ENCODE measurements at regions not wholly inside any gene's neighbourhood (a gene's known extent, or its start where the extent isn't known, plus 50 kb on each side); places are given as distances from the start of the nearest gene placed in this dataset.
"Not testable (repeated sequence)": the region's sequence is repeated elsewhere in the genome, so short reads cannot be mapped to it uniquely, and the experiment has no call there.

DNA sequence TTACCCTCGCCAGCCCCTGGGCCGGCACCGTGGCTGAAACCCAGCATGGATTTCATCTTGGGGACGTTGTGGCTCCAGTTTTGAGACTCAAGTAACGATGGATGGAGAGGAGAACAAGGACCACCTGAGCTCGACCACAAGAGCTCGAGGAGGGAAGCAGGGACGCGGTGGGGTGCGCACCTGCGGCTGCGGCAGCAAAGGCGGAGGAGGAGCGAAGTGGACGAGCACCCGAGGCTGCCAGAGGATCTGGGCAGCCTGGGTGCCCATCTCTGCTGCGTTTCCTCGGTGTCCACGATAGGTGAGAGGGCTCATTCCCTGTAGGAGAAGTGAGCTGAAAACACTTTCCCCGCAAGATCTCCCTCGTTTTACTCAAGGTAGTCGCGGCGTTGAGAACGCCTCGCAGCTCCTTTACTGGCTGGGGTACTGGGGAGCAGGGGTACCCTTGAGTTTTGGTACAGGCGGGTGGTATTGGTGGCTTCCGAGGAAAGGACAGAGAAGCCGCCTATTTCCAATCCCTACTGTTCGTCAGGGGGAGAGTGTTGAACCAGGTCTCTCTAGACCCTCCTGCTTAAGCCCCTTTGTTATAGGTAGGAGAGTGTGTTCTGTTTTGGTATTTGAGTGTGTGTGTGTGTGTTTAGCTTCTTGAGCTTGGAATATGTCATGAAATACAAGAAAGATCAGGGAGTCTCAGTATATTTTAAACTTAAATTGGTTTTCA is 137.7 kb downstream of the TRIM27 start:
- H3K36me3 Mint-ChIP-seq (ENCODE audit: low read depth) = peaks cover 28% of the 10 kb centered on the region
- no peak for ATAC-seq
- CTCF ChIA-PET = no interaction called here

DNA sequence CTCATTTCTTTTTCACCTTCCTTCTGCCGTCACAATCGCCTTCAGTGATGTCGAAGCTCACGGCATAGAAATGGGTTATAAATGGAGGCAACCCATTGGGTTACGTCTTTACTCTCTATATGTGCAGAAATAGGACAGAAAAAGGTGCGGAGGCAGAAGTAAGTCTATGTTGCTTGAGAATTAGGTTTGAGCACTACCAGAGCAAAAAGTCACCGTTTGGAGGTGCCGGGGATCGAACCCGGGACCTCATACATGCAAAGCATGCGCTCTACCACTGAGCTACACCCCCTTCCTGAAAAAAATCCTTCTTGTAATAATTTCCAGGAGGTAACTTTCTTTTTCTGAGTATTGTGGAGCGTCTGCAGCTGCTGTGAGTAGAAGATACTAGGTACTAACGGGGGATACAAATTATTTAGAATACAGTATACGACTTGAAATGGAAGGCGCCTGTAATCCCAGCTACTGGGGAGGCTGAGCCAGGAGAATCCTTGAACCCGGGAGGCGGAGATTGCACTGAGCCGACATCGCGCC is 134.2 kb downstream of the TRIM27 start:
- peaks cover 16% of the 10 kb centered on the region for H3K4me1 Mint-ChIP-seq (ENCODE audit: low read depth)
- ATAC-seq (no peak), DNase-seq (no peak)
- H3K27ac Mint-ChIP-seq = peak overlapping the region; percentile 21
- no peaks in the 10 kb centered on the region for H3K9me3 Mint-ChIP-seq (ENCODE audit: insufficient read depth)
- H3K4me3 Mint-ChIP-seq = peak overlapping the region; percentile 67
- POLR2A ChIA-PET = no interaction called here
- CTCF ChIA-PET = no interaction called here
- peaks cover 13% of the 10 kb centered on the region for H3K36me3 Mint-ChIP-seq (ENCODE audit: low read depth)
- peaks cover 85% of the 10 kb centered on the region for H3K27me3 Mint-ChIP-seq (ENCODE audit: low read depth)

More for the DNA sequence above, 137.7 kb downstream of the TRIM27 start:
- H3K4me3 Mint-ChIP-seq = no peak overlapping the region
- no peak for DNase-seq
- peaks cover 5% of the 10 kb centered on the region for H3K9me3 Mint-ChIP-seq (ENCODE audit: insufficient read depth)
- H3K27me3 Mint-ChIP-seq (ENCODE audit: low read depth) = peaks cover 80% of the 10 kb centered on the region
- POLR2A ChIA-PET = no interaction called here
- no peak overlapping the region for H3K27ac Mint-ChIP-seq
- peaks cover 29% of the 10 kb centered on the region for H3K4me1 Mint-ChIP-seq (ENCODE audit: low read depth)

DNA sequence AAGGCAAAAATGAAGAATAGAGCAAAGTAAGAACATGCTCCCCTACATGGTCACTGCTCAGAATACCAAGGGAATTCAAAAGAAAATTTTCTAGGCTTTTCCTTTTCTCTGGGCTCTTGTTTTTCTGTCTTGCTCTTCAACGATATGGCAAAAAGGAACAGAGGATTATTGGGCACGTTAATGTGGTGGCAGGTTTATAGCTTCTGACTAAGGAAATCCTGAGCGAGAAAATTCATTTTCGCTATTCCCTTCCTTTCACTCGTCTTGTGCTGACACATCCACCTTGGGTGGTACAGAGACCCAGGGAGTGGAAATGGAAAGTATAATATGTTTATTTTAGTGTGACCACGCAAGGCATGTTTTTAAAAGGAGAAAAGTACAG is 132.8 kb downstream of the TRIM27 start:
- ChIA-PET CTCF (no interaction called here), POLR2A (no interaction called here)
- Mint-ChIP-seq H3K36me3 (ENCODE audit: low read depth) (peaks cover 10% of the 10 kb centered on the region), H3K9me3 (ENCODE audit: insufficient read depth) (no peaks in the 10 kb centered on the region), H3K27ac (no peak overlapping the region), H3K4me1 (ENCODE audit: low read depth) (peaks cover 19% of the 10 kb centered on the region), H3K27me3 (ENCODE audit: low read depth) (peaks cover 87% of the 10 kb centered on the region), H3K4me3 (no peak overlapping the region)
- no peak for DNase-seq
- no peak for ATAC-seq

DNA sequence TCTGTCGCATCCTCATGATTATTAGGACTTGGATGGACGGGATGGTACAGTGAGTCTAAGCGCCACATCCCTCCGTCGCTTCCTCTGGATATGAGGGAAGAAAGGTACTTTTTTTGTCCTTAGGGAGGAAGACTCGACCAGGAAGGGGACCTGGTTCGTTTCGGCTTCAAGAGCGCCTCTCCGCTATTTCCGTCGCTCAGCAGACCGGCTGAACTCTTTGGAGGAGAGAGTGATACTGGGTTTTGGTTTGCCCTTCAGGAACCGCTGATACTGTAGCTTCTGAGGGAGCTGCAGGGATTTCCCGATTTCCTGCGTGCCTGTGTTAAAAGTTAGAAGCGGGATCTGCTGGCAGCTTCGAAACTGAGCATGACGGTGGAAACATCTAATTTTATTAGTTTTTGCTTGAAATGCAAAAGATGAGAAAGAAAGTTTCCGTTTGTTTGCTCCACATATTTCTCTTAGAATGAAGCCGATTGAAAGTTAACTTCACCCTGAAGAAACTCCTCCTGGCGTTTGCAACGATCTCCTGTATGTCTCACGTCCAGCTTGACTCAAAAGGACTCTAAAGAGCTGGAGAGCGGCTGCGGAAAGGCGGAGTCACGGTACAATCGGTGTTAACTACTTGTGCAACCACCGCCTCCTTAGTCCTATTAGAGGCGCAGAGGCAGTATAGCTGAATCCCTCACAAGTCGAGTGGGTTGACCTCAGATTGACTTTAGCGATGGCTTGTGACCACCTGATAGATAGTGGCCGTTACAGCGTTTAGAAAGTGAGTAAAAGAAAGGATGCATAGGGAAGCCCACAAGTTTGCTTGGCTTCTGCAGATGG is 129.4 kb downstream of the TRIM27 start:
- POLR2A ChIA-PET = interaction anchor here (1.1 kb wide), 2 partner anchors 22 to 23 kb away, joined by 3 to 5 read pairs; no protein-coding TSS in a partner anchor
- H3K36me3 Mint-ChIP-seq (ENCODE audit: low read depth) = peaks cover 1% of the 10 kb centered on the region
- peaks cover 78% of the 10 kb centered on the region for H3K27me3 Mint-ChIP-seq (ENCODE audit: low read depth)
- CTCF ChIA-PET = interaction anchor here (1.2 kb wide), 2 partner anchors 43 to 222 kb away, joined by 3 read pairs; no protein-coding TSS in a partner anchor
- H3K4me1 Mint-ChIP-seq (ENCODE audit: low read depth) = peaks cover 22% of the 10 kb centered on the region
- DNase-seq = peak; percentile 34
- H3K4me3 Mint-ChIP-seq = peak overlapping the region; percentile 16
- peak; percentile 23 for ATAC-seq
- no peaks in the 10 kb centered on the region for H3K9me3 Mint-ChIP-seq (ENCODE audit: insufficient read depth)
- peak overlapping the region; percentile 50 for H3K27ac Mint-ChIP-seq

DNA sequence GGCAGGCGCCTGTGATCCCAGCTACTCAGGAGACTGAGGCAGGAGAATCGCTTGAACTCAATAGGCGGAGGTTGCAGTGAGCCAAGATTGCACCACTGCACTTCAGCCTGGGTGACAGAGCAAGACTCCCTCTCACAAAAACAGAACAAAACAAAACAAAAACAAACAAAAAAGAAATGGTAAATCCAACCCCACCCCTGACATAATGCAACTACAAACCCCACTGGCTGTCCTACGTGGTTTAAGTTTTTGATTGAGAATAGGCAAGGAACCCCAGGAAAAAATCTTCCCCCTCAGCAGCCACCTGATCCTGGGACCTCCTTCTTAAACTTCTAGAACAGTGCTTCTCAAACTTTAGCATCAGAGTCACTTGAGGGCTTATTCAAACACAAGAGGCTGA is 123.1 kb downstream of the TRIM27 start:
- POLR2A ChIA-PET; H3K27ac Mint-ChIP-seq; ATAC-seq; H3K9me3 Mint-ChIP-seq (ENCODE audit: insufficient read depth); H3K4me3 Mint-ChIP-seq; DNase-seq; CTCF ChIA-PET; H3K36me3 Mint-ChIP-seq (ENCODE audit: low read depth): not testable (repeated sequence)
- H3K4me1 Mint-ChIP-seq (ENCODE audit: low read depth) = peaks cover 13% of the 10 kb centered on the region
- H3K27me3 Mint-ChIP-seq (ENCODE audit: low read depth) = peaks cover 49% of the 10 kb centered on the region

DNA sequence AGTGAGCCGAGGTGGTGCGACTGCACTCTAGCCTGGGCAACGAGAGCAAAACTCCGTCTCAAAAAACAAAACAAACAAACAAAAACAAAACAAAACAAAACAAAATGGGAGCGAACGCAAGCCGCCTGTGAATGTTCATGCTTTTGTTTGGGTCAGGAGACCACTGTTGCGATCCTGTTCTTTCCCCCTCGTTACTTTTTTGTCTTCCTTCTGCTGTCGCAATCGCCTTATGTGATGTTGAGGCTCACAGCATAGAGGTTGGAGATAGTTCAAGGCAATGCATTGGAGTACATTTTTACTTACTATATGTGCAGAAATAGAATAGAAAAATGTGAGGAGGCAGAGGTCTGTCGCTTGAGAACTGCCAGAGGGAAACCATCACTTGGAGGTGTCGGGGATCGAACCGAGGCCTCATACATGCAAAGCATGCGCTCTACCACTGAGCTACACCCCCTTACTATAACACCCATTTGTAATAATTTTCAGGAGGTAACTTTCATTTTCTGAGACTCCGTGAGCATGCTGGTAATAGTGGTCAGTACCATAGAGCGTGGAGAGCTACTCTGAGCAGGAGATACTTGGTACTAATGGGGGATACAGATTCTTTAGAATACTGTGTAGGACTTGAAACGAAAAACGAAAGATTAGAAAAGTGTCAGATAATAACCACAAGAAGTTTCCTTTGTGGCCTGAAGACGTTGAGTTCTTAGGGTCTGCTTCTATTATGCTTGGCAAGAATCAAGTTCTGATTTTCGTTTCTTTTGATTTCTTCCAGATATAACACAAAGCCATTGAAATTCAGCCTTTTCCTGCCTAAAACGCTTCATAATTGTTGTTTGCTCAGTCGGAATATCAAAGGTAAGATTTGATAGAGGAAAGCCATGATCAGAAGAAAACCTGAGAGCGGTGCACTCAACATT is 121.1 kb downstream of the TRIM27 start:
- H3K27me3 Mint-ChIP-seq (ENCODE audit: low read depth) = peaks cover 45% of the 10 kb centered on the region
- H3K36me3 Mint-ChIP-seq (ENCODE audit: low read depth) = no peaks in the 10 kb centered on the region
- no peak overlapping the region for H3K27ac Mint-ChIP-seq
- DNase-seq = no peak
- H3K4me3 Mint-ChIP-seq = peak overlapping the region; percentile 19
- peaks cover 7% of the 10 kb centered on the region for H3K4me1 Mint-ChIP-seq (ENCODE audit: low read depth)
- CTCF ChIA-PET = no interaction called here
- POLR2A ChIA-PET = no interaction called here
- ATAC-seq = no peak
- no peaks in the 10 kb centered on the region for H3K9me3 Mint-ChIP-seq (ENCODE audit: insufficient read depth)

DNA sequence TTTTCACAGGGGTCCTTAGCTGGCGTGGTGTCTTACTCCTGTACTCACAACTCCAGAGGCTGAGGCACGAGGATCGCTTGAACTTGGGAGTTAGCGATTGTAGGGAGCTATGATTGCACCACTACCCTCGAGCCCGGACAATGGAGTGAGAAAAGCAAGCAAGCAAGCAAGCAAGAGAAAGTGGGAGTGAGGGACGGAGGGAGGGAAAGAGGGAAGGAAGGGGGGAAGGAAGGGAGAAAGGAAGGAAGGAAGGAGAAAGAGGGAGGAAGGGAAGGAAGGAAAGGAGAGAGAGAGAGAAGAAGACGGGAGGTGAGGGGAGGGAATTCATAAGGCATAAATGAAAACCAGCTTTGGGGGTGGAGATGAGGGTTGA is 120.5 kb downstream of the TRIM27 start:
- Mint-ChIP-seq H3K9me3 (ENCODE audit: insufficient read depth) (no peaks in the 10 kb centered on the region), H3K27ac (no peak overlapping the region), H3K27me3 (ENCODE audit: low read depth) (peaks cover 48% of the 10 kb centered on the region), H3K4me1 (ENCODE audit: low read depth) (peaks cover 10% of the 10 kb centered on the region), H3K36me3 (ENCODE audit: low read depth) (no peaks in the 10 kb centered on the region), H3K4me3 (peak overlapping the region; percentile 19)
- no peak for DNase-seq
- ATAC-seq = no peak
- CTCF ChIA-PET = no interaction called here
- POLR2A ChIA-PET = no interaction called here

DNA sequence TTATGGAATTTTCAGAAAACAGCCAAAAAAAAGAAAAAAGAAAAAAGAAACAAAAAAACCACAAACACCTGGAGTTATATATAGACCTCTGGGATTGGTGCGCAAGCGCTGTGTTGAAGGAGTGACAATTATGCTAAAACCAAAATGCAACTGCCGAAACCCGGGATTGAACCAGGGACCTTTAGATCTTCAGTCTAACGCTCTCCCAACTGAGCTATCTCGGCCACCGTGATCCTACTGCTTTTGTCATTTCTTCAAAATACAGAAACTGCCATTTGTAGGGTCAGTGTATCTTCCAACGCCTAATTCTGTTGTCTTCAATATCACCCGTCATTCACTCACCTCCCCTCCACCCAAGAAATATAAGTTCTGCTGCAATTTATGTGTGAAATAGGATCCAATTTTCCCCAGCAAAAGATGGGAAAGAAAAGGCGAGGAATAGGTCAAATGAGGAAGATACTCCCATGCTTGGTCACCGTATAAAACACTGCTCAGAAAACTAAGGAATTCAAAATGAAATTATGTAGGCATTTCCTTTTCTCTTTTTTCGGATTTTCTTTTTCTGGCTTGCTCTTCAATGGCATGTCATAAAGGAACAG is 116.0 kb downstream of the TRIM27 start:
- ChIA-PET CTCF (no interaction called here), POLR2A (interaction anchor here (0.7 kb wide), 1 partner anchor 300 kb away, joined by 3 read pairs; the partner anchor contains the start of gene OR2J3)
- H3K4me1 Mint-ChIP-seq (ENCODE audit: low read depth) = peaks cover 17% of the 10 kb centered on the region
- H3K4me3 Mint-ChIP-seq = peak overlapping the region; percentile 12
- DNase-seq (peak; percentile 39), ATAC-seq (no peak)
- H3K9me3 Mint-ChIP-seq (ENCODE audit: insufficient read depth) = peaks cover 8% of the 10 kb centered on the region
- peaks cover 6% of the 10 kb centered on the region for H3K36me3 Mint-ChIP-seq (ENCODE audit: low read depth)
- H3K27ac Mint-ChIP-seq = no peak overlapping the region
- H3K27me3 Mint-ChIP-seq (ENCODE audit: low read depth) = peaks cover 70% of the 10 kb centered on the region

DNA sequence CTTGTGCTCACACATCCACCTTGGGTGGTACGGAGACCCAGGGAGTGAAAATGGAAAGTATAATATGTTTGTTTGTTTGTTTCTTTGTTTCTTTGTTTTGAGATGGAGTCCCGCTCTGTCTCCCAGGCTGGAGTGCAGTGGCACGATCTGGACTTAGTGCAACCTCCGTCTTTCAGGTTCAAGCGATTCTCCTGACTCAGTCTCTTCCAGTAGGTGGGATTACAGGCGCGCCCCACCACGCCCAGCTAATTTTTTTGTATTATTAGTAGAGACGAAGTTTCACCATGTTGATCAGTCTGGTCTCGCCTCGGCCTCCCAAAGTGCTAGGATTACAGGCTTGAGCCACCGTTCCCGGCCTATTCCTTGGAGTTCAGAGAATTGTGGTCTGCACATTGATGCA is 115.4 kb downstream of the TRIM27 start:
- peaks cover 13% of the 10 kb centered on the region for H3K9me3 Mint-ChIP-seq (ENCODE audit: insufficient read depth)
- no peak overlapping the region for H3K4me3 Mint-ChIP-seq
- H3K27ac Mint-ChIP-seq = no peak overlapping the region
- peaks cover 13% of the 10 kb centered on the region for H3K4me1 Mint-ChIP-seq (ENCODE audit: low read depth)
- H3K36me3 Mint-ChIP-seq (ENCODE audit: low read depth) = peaks cover 6% of the 10 kb centered on the region
- ATAC-seq = no peak
- ChIA-PET POLR2A (no interaction called here), CTCF (no interaction called here)
- DNase-seq = no peak
- H3K27me3 Mint-ChIP-seq (ENCODE audit: low read depth) = peaks cover 71% of the 10 kb centered on the region

DNA sequence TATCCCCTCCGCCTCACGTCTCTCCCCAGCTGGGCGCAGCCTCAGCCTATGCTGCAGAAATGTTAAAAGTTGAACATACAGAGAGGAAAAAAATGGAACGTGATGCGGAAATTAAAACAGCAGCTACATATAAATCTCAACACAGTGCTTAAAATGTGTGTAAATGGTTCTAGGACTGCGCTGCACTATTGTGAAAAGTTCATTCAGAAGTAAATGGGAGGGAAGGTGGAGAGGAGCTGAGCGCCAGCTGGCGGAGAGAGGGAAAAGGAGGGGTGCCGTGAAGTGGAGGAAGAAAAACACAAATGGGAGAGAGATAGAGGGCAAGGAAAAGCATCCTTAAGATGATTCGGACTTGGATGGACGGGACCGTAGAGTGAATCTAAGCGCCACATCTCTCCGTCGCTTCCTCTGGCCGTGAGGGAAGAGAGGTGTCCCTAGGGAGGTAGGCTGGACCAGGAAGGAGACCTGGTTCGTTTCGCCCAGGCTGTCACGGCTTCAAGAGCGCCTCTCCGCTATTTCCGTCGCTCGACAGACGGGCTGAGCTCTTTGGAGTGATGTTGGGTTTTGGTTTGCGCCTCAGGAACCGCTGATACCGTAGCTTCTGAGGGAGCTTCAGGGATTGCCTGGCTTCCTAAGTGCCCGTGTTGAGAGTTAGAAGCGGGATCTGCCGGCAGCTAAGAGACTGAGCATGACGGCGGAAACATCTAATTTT is 113.7 kb downstream of the TRIM27 start:
- ATAC-seq (no peak), DNase-seq (peak; percentile 31)
- CTCF ChIA-PET = no interaction called here
- H3K9me3 Mint-ChIP-seq (ENCODE audit: insufficient read depth) = peaks cover 13% of the 10 kb centered on the region
- POLR2A ChIA-PET = no interaction called here
- peak overlapping the region; percentile 34 for H3K4me3 Mint-ChIP-seq
- H3K27ac Mint-ChIP-seq = peak overlapping the region; percentile 50
- peaks cover 21% of the 10 kb centered on the region for H3K4me1 Mint-ChIP-seq (ENCODE audit: low read depth)
- peaks cover 78% of the 10 kb centered on the region for H3K27me3 Mint-ChIP-seq (ENCODE audit: low read depth)
- peaks cover 9% of the 10 kb centered on the region for H3K36me3 Mint-ChIP-seq (ENCODE audit: low read depth)

DNA sequence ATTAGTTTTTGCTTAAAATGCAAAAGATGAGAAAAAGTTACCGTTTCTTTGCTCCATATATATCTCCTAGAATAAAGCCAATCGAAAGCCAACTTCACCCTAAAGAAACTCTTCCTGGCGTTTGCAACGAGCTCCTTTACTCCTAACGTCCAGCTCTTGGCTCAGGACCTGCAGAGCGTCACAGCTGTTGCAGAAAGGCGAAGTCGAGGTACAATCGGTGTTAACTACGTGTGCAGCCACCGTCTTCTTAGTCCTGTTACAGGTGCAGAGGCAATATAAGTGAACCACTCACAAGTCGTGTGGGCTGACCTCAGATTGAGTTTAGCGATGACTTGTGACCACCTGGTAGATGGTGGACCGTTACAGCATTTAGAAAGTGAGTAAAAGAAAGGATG is 113.1 kb downstream of the TRIM27 start:
- Mint-ChIP-seq H3K4me1 (ENCODE audit: low read depth) (peaks cover 21% of the 10 kb centered on the region), H3K9me3 (ENCODE audit: insufficient read depth) (peaks cover 13% of the 10 kb centered on the region), H3K4me3 (no peak overlapping the region), H3K36me3 (ENCODE audit: low read depth) (peaks cover 9% of the 10 kb centered on the region), H3K27ac (no peak overlapping the region), H3K27me3 (ENCODE audit: low read depth) (peaks cover 83% of the 10 kb centered on the region)
- ChIA-PET POLR2A (no interaction called here), CTCF (interaction anchor here (1.0 to 1.4 kb wide), 2 partner anchors 27 to 82 kb away, joined by 3 to 6 read pairs; no protein-coding TSS in a partner anchor)
- DNase-seq (no peak), ATAC-seq (no peak)

All from activated CD8-positive, alpha-beta T cell treated with anti-CD3 and anti-CD28 coated beads, Interleukin-2, amount 10 ng/mL, durations not matched to agents 7 days and 5 days (primary cell).